HepG2 (cell line): ENCODE measurements at regions not wholly inside any gene's neighbourhood (a gene's known extent, or its start where the extent isn't known, plus 50 kb on each side); places are given as distances from the start of the nearest gene placed in this dataset.

ENCODE experiments used
- CHCHD3 ChIP-seq: sonication (generic); formaldehyde crosslinking; IDR thresholded peaks from 2 replicates; pipeline ENCODE4 v1.8.0; 2022; ENCODE audit warnings: mild to moderate bottlenecking, missing genetic modification reagents, moderate library complexity
- EP300 ChIP-seq, 3 experiments: sonication (generic) in 1 of 3; formaldehyde crosslinking in 1 of 3; IDR thresholded peaks; 2 replicates each; pipeline versions ENCODE4 v1.5.1 to v1.6.1; 2011 to 2020; ENCODE audit warnings: low read depth in 2 of 3, low read length in 2 of 3, borderline replicate concordance in 1 of 3, improper control_type of control experiment in 1 of 3, mild to moderate bottlenecking in 1 of 3, missing genetic modification reagents in 1 of 3, moderate library complexity in 1 of 3
- KAT7 ChIP-seq: IDR thresholded peaks from 2 replicates; pipeline ENCODE4 v1.6.1; 2018; ENCODE audit warnings: borderline replicate concordance, missing compliant biosample characterization
- SNAPC4 ChIP-seq: sonication (generic); formaldehyde crosslinking; IDR thresholded peaks from 2 replicates; pipeline ENCODE4 v1.4.0; 2020; ENCODE audit warnings: mild to moderate bottlenecking, missing genetic modification reagents
- TEAD2 ChIP-seq: sonication (generic); formaldehyde crosslinking; IDR thresholded peaks from 2 replicates; pipeline ENCODE4 v1.9.0; 2021; ENCODE audit warnings: missing genetic modification reagents
- ZBED4 ChIP-seq: sonication (generic); formaldehyde crosslinking; IDR thresholded peaks from 2 replicates; pipeline ENCODE4 v1.4.0; 2020; ENCODE audit warnings: missing genetic modification reagents, borderline replicate concordance
- ZBTB38 ChIP-seq: sonication (generic); formaldehyde crosslinking; IDR thresholded peaks from 2 replicates; pipeline ENCODE4 v1.5.1; 2020; ENCODE audit warnings: mild to moderate bottlenecking, missing genetic modification reagents
- ZFP90 ChIP-seq: sonication (generic); formaldehyde crosslinking; IDR thresholded peaks from 2 replicates; pipeline ENCODE4 v1.8.0; 2022; ENCODE audit warnings: missing genetic modification reagents, mild to moderate bottlenecking, inconsistent platforms, borderline replicate concordance
- ZNF10 ChIP-seq: sonication (generic); formaldehyde crosslinking; IDR thresholded peaks from 2 replicates; pipeline ENCODE4 v1.4.0; 2020; ENCODE audit warnings: mild to moderate bottlenecking, low read depth, missing genetic modification reagents, borderline replicate concordance
- ZNF235 ChIP-seq: sonication (generic); formaldehyde crosslinking; IDR thresholded peaks from 2 replicates; pipeline ENCODE4 v1.8.1; 2023; ENCODE audit warnings: mild to moderate bottlenecking, missing genetic modification reagents, borderline replicate concordance
- ZNF512 ChIP-seq: sonication (generic); formaldehyde crosslinking; IDR thresholded peaks from 2 replicates; pipeline ENCODE4 v1.4.0; 2020; ENCODE audit warnings: mild to moderate bottlenecking, missing genetic modification reagents
- ZNF569 ChIP-seq: sonication (generic); formaldehyde crosslinking; IDR thresholded peaks from 2 replicates; pipeline ENCODE4 v1.5.0; 2020; ENCODE audit warnings: mild to moderate bottlenecking, missing genetic modification reagents, moderate library complexity, borderline replicate concordance
- TF ChIP-seq, protein P1 (sequence below): sonication (generic); formaldehyde crosslinking; IDR thresholded peaks from 2 replicates; pipeline ENCODE4 v1.5.0; 2020; ENCODE audit warnings: missing genetic modification reagents, mild to moderate bottlenecking, borderline replicate concordance

DNA sequence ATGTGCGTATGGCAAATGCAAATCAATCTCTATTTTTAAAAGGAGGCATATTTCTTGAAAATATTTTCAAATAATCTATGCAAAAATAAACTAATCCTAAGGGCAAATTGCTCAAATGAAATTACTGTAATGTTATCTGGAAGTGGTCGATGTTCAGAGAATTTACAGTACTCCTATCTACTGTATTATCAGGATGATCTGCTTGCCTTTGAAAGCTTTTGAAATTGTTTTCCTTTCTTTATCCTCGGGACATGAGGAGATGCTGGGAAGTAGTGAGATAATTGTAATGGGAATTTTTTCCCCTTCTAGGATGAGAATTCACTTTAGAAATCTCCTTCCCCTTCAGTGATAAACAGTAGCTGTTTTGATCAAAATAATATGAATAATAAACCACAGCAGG lies 577.2 kb upstream of the MIR17HG start (continued):
- TF ChIP-seq SNAPC4 (CRISPR knock-in tag): no peak
- no peak for TF ChIP-seq ZNF512
- TF ChIP-seq ZBED4 (CRISPR knock-in tag): no peak
- TF ChIP-seq KAT7 (CRISPR knock-in tag): no peak
- no peak for TF ChIP-seq ZNF10
- TF ChIP-seq ZBTB38 (CRISPR knock-in tag): no peak
- TF ChIP-seq ZNF569 (CRISPR knock-in tag): no peak
- no peak for TF ChIP-seq CHCHD3 (CRISPR knock-in tag)
- TF ChIP-seq TEAD2 (CRISPR knock-in tag): no peak
- TF ChIP-seq, protein P1, sequence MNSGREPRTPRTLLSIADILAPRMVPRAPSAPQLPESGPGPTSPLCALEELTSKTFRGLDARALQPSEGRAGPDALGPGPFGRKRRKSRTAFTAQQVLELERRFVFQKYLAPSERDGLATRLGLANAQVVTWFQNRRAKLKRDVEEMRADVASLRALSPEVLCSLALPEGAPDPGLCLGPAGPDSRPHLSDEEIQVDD (CRISPR knock-in tag): no peak
- TF ChIP-seq ZNF235 (CRISPR knock-in tag): no peak
- no peak for TF ChIP-seq EP300 (IDR thresholded peaks at IDR 0.05; ENCODE audit: low read depth in 2 of 2, low read length in 2 of 2)
- TF ChIP-seq EP300 (CRISPR knock-in tag; IDR thresholded peaks at IDR 0.05; ENCODE audit: borderline replicate concordance): no peak
- no peak for TF ChIP-seq ZFP90 (CRISPR knock-in tag)
